ENCODE measurements at regions not wholly inside any gene's neighbourhood (a gene's known extent, or its start where the extent isn't known, plus 50 kb on each side); places are given as distances from the start of the nearest gene placed in this dataset.
A peak's percentile ranks its signal among the peaks of the same experiment; 100 is the strongest.

DNA sequence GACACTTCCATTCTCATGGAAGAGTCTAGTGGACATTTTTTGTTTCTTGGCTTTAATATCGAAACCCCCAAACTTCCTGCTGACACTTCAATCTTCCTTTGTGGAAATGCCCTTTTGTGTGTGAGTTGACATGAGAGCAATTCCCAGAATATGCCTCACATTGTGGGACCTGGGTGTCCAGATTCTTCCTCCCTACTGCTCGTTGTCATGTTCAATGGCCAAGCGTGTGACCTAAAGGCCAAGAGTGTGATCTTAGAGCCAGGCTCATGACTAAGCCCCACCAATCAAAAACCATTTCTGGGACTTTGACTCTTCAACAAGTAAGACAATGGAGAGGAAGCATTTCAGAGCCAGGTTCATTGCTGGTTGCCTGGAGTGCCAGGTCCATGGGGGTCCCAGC is 52.5 kb upstream of the BMPER start:
- no peak for DNase-seq (ENCODE audit: low read depth, low spot score)

- peak; percentile 58 for DNase-seq (ENCODE audit: low read depth, low spot score)
Observed at GRCh38 chr7:33853361-33854062, 51.8 kb upstream of the BMPER start.

GRCh38 chr7:33854178-33854577 is 51.2 kb upstream of the BMPER start:
- peak; percentile 81 for DNase-seq (ENCODE audit: low read depth, low spot score)

DNA sequence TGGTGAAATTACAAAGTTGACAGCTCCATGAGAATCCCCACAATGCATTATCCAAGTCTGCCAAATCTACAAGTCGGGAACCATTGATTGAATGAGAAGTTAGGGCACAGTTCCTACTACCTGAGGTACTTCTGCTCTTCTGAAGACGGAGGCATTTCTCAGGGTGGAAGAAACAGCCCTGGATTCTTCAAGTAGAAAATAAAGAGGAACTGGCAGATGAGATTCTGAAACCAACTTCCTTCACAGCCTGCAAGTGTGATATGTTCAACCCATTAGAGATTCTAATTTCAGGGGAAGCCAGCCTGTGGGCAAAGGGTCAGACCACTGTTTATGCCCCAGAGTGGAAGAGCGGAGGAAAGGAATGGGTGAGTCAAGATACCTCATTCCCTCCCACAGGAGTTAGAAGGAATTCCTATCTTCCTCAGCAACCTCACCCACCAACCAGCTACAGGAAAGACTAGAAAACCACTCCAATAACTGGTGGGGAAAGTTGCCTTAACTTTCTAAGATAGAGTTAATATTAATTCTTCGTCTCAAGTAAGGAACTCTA is 50.5 kb upstream of the BMPER start:
- peak; percentile 90 for DNase-seq (ENCODE audit: low read depth, low spot score)

Measured in astrocyte of the hippocampus (primary cell).